ENCODE measurements at regions not wholly inside any gene's neighbourhood (a gene's known extent, or its start where the extent isn't known, plus 50 kb on each side); places are given as distances from the start of the nearest gene placed in this dataset.

DNA sequence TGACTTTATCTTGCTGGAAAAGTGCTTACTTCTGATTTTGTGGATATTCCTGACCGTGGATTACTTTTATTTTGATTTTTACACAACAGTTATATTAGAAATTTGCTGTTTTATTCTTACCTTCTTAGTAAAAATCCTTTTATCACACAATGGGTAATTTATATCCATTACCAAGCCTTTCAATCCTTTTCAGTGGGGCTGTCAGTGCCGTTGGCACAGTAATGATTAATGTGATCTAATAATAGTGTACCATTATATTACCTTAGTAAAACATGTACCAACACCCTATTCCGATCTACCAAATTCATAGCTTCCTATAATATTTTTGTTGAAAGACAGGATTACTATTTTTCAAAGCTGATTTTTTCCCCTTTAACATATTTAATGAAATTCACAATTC is 87.3 kb upstream of the ZNF536 start:
- no peak for TF ChIP-seq POLR2A (IDR thresholded peaks at IDR 0.05)
- no peak for TF ChIP-seq CTCF (IDR thresholded peaks at IDR 0.05)
- no peak for TF ChIP-seq POLR2AphosphoS5 (IDR thresholded peaks at IDR 0.05)
- no peak for TF ChIP-seq EP300 (IDR thresholded peaks at IDR 0.05)

All from upper lobe of left lung (tissue), 4 donors.